ENCODE measurements at regions not wholly inside any gene's neighbourhood (a gene's known extent, or its start where the extent isn't known, plus 50 kb on each side); places are given as distances from the start of the nearest gene placed in this dataset.

GRCh38 chr2:19138264-19138825 is 220.1 kb downstream of the OSR1 start:
- no peaks in the 10 kb centered on the region for H3K9me3 ChIP-seq
- TF ChIP-seq, protein P1, sequence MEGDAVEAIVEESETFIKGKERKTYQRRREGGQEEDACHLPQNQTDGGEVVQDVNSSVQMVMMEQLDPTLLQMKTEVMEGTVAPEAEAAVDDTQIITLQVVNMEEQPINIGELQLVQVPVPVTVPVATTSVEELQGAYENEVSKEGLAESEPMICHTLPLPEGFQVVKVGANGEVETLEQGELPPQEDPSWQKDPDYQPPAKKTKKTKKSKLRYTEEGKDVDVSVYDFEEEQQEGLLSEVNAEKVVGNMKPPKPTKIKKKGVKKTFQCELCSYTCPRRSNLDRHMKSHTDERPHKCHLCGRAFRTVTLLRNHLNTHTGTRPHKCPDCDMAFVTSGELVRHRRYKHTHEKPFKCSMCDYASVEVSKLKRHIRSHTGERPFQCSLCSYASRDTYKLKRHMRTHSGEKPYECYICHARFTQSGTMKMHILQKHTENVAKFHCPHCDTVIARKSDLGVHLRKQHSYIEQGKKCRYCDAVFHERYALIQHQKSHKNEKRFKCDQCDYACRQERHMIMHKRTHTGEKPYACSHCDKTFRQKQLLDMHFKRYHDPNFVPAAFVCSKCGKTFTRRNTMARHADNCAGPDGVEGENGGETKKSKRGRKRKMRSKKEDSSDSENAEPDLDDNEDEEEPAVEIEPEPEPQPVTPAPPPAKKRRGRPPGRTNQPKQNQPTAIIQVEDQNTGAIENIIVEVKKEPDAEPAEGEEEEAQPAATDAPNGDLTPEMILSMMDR (IDR thresholded peaks at IDR 0.05) = no peak
- no peak overlapping the region for H3K4me3 ChIP-seq
- H3K36me3 ChIP-seq = no peaks in the 10 kb centered on the region
- DNase-seq (ENCODE audit: low spot score in 2 of 2) = no peak
- H3K27me3 ChIP-seq = no peaks in the 10 kb centered on the region
- intact Hi-C loops (cut with DNase I) = no loop called here
- peaks cover 0 to 3% of the 10 kb centered on the region in 2 donors for H3K4me1 ChIP-seq
- no peak overlapping the region for H3K27ac ChIP-seq

GRCh38 chr2:19137433-19137832 is 221.0 kb downstream of the OSR1 start:
- Histone ChIP-seq H3K4me3 (no peak overlapping the region), H3K27ac (no peak overlapping the region), H3K9me3 (no peaks in the 10 kb centered on the region), H3K36me3 (no peaks in the 10 kb centered on the region), H3K4me1 (peaks cover 0 to 3% of the 10 kb centered on the region in 2 donors), H3K27me3 (no peaks in the 10 kb centered on the region)
- DNase-seq (ENCODE audit: low spot score in 2 of 2) = no peak
- TF ChIP-seq, protein P1 (IDR thresholded peaks at IDR 0.05) = no peak
- intact Hi-C loops (cut with DNase I) = no loop called here

GRCh38 chr2:19132967-19133366 is 225.5 kb downstream of the OSR1 start:
- no peak overlapping the region for H3K27ac ChIP-seq
- no peak for DNase-seq (ENCODE audit: low spot score in 2 of 2)
- intact Hi-C loops (cut with DNase I) = no loop called here
- no peak overlapping the region for H3K4me3 ChIP-seq
- no peaks in the 10 kb centered on the region for H3K9me3 ChIP-seq
- H3K36me3 ChIP-seq = no peaks in the 10 kb centered on the region
- TF ChIP-seq, protein P1 (IDR thresholded peaks at IDR 0.05) = no peak
- peaks cover 0 to 3% of the 10 kb centered on the region in 2 donors for H3K4me1 ChIP-seq
- no peaks in the 10 kb centered on the region for H3K27me3 ChIP-seq

- no peak for DNase-seq (ENCODE audit: low spot score in 2 of 2)
- no peak overlapping the region for H3K27ac ChIP-seq
- H3K4me3 ChIP-seq = no peak overlapping the region
- no peaks in the 10 kb centered on the region for H3K9me3 ChIP-seq
- H3K36me3 ChIP-seq = no peaks in the 10 kb centered on the region
- peaks cover 0 to 3% of the 10 kb centered on the region in 2 donors for H3K4me1 ChIP-seq
- TF ChIP-seq, protein P1 (IDR thresholded peaks at IDR 0.05) = no peak
- intact Hi-C loops (cut with DNase I) = no loop called here
- H3K27me3 ChIP-seq = no peaks in the 10 kb centered on the region
These were observed 226.6 kb downstream of the OSR1 start for GRCh38 chr2:19131871-19132270.

DNA sequence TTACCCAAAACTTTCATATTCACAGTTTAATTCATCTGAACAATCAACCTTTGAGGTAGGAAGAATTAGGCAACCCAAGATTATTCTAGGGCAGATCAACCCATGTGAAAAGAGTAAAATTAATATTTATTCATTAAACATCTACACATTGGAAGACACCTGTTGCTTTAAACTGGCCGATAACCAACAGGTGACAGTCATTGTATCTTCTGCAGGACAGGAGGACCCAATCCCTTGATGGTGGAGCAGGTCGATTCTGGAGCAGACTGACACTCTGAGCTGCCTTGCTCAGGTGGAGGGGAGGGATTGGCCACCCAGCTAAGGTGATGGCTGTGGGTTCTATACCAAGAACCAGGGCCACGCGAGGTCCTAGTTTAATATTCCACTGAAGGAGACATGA is 230.3 kb downstream of the OSR1 start:
- Histone ChIP-seq H3K36me3 (no peaks in the 10 kb centered on the region), H3K27me3 (no peaks in the 10 kb centered on the region), H3K27ac (no peak overlapping the region), H3K4me1 (peaks cover 0 to 3% of the 10 kb centered on the region in 2 donors), H3K9me3 (no peaks in the 10 kb centered on the region), H3K4me3 (no peak overlapping the region)
- TF ChIP-seq, protein P1 (IDR thresholded peaks at IDR 0.05) = no peak
- intact Hi-C loops (cut with DNase I) = no loop called here
- DNase-seq (ENCODE audit: low spot score in 2 of 2) = no peak

DNA sequence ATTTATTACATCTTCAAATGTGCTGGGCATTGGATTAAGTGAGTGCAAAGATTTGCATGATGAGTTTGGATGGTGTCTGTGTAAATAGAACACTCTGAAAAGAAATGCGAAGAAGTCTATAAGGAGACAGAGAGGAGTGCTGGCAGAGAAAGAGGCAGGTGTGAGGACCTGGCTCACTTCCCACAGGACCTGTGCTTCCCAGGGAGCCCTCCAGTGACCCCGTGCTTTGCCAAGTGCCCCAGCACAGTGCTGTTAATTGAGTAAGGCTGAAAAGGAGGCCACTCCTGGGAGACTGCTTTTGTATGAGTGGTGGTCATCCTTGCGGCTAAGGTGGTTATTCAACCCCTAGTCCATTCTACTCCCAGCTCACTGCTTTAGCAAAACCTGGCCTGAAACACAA is 230.8 kb downstream of the OSR1 start:
- Histone ChIP-seq H3K27ac (no peak overlapping the region), H3K27me3 (no peaks in the 10 kb centered on the region), H3K36me3 (no peaks in the 10 kb centered on the region), H3K4me3 (no peak overlapping the region), H3K4me1 (peaks cover 0 to 3% of the 10 kb centered on the region in 2 donors), H3K9me3 (no peaks in the 10 kb centered on the region)
- intact Hi-C loops (cut with DNase I) = no loop called here
- TF ChIP-seq, protein P1 (IDR thresholded peaks at IDR 0.05) = no peak
- no peak for DNase-seq (ENCODE audit: low spot score in 2 of 2)
